ENCODE measurements at regions not wholly inside any gene's neighbourhood (a gene's known extent, or its start where the extent isn't known, plus 50 kb on each side); places are given as distances from the start of the nearest gene placed in this dataset.
"Not testable (repeated sequence)": the region's sequence is repeated elsewhere in the genome, so short reads cannot be mapped to it uniquely, and the experiment has no call there.

DNA sequence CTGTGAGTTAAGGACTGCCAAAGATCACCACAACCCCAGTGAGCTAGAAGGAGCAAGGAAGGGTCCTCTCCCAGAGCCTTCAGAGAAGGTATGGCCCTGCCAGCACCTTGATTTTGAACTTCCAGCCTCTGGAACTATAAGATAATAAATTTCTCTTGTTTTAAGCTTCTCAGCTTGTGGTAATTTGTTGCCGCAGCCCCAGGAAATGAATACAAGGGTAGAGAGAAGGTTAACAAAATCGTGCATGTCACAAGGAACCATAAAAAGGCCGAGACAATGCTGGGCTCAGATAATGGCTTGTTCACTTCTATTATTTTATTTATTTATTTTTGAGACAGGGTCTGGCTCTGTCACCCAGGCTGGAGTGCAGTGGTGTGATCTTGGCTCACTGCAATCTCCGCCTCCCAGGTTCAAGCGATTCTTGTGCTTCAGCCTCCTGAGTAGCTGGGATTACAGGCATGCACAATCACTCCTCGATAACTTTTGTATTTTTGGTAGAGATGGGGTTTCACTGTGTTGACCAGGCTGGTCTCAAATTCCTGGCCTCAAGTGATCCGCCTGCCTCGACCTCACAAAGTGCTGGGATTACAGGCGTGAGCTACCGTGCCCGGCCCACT is 71.5 kb downstream of the WSB1 start:
- H3K4me1 Mint-ChIP-seq (ENCODE audit: low read depth, unreplicated experiment) = not testable (repeated sequence)

DNA sequence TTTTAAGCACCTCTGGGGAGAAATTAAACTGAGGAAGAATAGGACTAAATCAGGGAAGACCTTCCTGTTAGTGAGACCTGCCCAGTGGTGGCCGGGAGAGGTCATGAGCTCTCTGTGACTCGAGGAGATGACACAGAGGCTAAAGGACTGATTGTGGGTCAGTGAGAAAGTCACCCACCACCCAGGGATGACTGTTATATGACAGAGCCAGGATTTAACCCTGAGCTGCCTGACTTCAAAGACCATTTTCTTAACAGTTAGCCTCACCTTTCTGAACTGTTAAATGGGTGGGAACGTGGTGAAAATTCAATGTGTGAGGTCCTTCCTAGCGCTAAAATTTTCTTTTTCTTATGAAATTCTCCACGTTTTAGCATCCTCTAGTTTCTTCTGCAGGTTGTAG is 72.5 kb downstream of the WSB1 start:
- BruUV-seq (replicated peaks) = no TSS peak
- H3K4me1 Mint-ChIP-seq (ENCODE audit: low read depth, unreplicated experiment) = no peaks in the 10 kb centered on the region
- H3K27me3 Mint-ChIP-seq (ENCODE audit: unreplicated experiment) = no peaks in the 10 kb centered on the region
- TF ChIP-seq, protein P1, sequence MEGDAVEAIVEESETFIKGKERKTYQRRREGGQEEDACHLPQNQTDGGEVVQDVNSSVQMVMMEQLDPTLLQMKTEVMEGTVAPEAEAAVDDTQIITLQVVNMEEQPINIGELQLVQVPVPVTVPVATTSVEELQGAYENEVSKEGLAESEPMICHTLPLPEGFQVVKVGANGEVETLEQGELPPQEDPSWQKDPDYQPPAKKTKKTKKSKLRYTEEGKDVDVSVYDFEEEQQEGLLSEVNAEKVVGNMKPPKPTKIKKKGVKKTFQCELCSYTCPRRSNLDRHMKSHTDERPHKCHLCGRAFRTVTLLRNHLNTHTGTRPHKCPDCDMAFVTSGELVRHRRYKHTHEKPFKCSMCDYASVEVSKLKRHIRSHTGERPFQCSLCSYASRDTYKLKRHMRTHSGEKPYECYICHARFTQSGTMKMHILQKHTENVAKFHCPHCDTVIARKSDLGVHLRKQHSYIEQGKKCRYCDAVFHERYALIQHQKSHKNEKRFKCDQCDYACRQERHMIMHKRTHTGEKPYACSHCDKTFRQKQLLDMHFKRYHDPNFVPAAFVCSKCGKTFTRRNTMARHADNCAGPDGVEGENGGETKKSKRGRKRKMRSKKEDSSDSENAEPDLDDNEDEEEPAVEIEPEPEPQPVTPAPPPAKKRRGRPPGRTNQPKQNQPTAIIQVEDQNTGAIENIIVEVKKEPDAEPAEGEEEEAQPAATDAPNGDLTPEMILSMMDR (IDR thresholded peaks at IDR 0.05; ENCODE audit: unreplicated experiment) = no peak
- H3K9me3 Mint-ChIP-seq (ENCODE audit: low read depth, unreplicated experiment) = peaks cover 5% of the 10 kb centered on the region
- CTCF ChIA-PET = no interaction called here
- H3K27ac Mint-ChIP-seq (ENCODE audit: unreplicated experiment) = no peak overlapping the region
- intact Hi-C loops (cut with micrococcal nuclease; ENCODE audit: unreplicated experiment) = no loop called here
- no peak for DNase-seq
- H3K36me3 Mint-ChIP-seq (ENCODE audit: insufficient read depth, unreplicated experiment) = no peaks in the 10 kb centered on the region
- no peak overlapping the region for H3K4me3 Mint-ChIP-seq (ENCODE audit: low read depth, unreplicated experiment)

More for the DNA sequence above, 71.5 kb downstream of the WSB1 start:
- BruUV-seq (replicated peaks); H3K4me3 Mint-ChIP-seq (ENCODE audit: low read depth, unreplicated experiment); H3K9me3 Mint-ChIP-seq (ENCODE audit: low read depth, unreplicated experiment); DNase-seq; CTCF ChIA-PET; H3K27me3 Mint-ChIP-seq (ENCODE audit: unreplicated experiment); intact Hi-C loops (cut with micrococcal nuclease; ENCODE audit: unreplicated experiment); H3K36me3 Mint-ChIP-seq (ENCODE audit: insufficient read depth, unreplicated experiment); H3K27ac Mint-ChIP-seq (ENCODE audit: unreplicated experiment): not testable (repeated sequence)

DNA sequence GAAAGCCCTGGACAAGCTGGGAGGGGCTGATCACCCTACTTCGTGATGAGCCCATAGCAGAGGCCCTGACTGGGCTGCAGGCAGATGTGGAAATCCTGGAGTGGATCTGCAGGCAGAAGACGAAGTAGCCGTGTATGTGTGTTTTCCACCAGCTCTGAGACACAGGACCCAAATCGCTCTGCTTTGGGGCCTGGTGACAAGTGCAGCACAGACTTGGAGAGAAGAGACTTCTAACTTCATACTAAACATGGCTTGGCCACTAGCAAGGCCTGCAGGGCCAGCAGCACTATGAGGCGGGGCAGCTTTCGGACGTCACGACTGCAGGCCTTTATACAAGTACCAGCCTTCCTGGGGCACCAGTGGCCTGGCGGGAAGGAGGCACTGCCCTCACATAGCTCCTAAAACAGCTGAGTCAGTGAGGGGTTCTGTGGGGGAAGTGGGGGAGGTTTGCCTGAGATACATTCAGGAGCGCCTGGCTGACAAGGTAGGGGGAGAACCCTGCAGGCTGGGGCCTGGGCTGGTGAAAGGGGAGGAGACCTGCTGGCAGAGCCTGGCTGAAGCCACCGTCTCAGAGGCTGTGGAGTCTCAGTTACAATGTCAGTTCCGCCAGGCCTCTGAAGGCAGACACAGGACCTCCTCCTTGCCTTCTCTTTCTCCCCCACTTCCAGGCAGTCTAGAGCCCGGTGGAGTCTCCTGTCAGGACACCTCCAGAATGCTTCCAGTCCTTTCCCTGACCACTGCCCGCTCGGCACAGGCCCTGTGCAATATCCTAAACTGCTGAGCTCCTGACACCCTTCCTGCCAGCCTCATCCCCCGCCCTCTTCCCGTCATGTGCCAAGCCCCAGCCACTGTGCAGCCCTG is 73.4 kb downstream of the WSB1 start:
- DNase-seq = no peak
- intact Hi-C loops (cut with micrococcal nuclease; ENCODE audit: unreplicated experiment) = no loop called here
- Mint-ChIP-seq H3K4me3 (ENCODE audit: low read depth, unreplicated experiment) (no peak overlapping the region), H3K36me3 (ENCODE audit: insufficient read depth, unreplicated experiment) (no peaks in the 10 kb centered on the region), H3K27me3 (ENCODE audit: unreplicated experiment) (no peaks in the 10 kb centered on the region), H3K9me3 (ENCODE audit: low read depth, unreplicated experiment) (peaks cover 8% of the 10 kb centered on the region), H3K27ac (ENCODE audit: unreplicated experiment) (no peak overlapping the region), H3K4me1 (ENCODE audit: low read depth, unreplicated experiment) (no peaks in the 10 kb centered on the region)
- no TSS peak for BruUV-seq (replicated peaks)
- TF ChIP-seq, protein P1 (IDR thresholded peaks at IDR 0.05; ENCODE audit: unreplicated experiment) = no peak
- CTCF ChIA-PET = interaction anchor here (0.6 kb wide), 1 partner anchor 103 kb away, joined by 3 read pairs; no protein-coding TSS in a partner anchor

GRCh38 chr17:27368151-27368795 is 74.4 kb downstream of the WSB1 start:
- CTCF ChIA-PET = interaction anchor here (0.6 kb wide), 1 partner anchor 102 kb away, joined by 3 read pairs; no protein-coding TSS in a partner anchor
- DNase-seq = no peak
- Mint-ChIP-seq H3K4me3 (ENCODE audit: low read depth, unreplicated experiment) (no peak overlapping the region), H3K36me3 (ENCODE audit: insufficient read depth, unreplicated experiment) (no peaks in the 10 kb centered on the region), H3K27ac (ENCODE audit: unreplicated experiment) (no peak overlapping the region), H3K9me3 (ENCODE audit: low read depth, unreplicated experiment) (peaks cover 13% of the 10 kb centered on the region), H3K27me3 (ENCODE audit: unreplicated experiment) (no peaks in the 10 kb centered on the region), H3K4me1 (ENCODE audit: low read depth, unreplicated experiment) (no peaks in the 10 kb centered on the region)
- no TSS peak for BruUV-seq (replicated peaks)
- TF ChIP-seq, protein P1 (IDR thresholded peaks at IDR 0.05; ENCODE audit: unreplicated experiment) = no peak
- intact Hi-C loops (cut with micrococcal nuclease; ENCODE audit: unreplicated experiment) = no loop called here
